SK-N-SH treated with all-trans-retinoic acid at 6 μM for 48 hours (cell line): ENCODE measurements at regions not wholly inside any gene's neighbourhood (a gene's known extent, or its start where the extent isn't known, plus 50 kb on each side); places are given as distances from the start of the nearest gene placed in this dataset.

Experiments
- ATAC-seq: fragments of 200-7000 bp; cut with Tn5 transposase; 3 replicates; pipeline ENCODE4 v1.9.1; 2020; ENCODE audit warnings: mild to moderate bottlenecking, moderate library complexity
- ARNTL ChIP-seq: fragments of 450-650 bp; formaldehyde crosslinking; IDR thresholded peaks from 2 replicates; pipeline ENCODE4 v1.5.0; 2020; ENCODE audit warnings: low read depth, mild to moderate bottlenecking, moderate library complexity, borderline replicate concordance
- BACH2 ChIP-seq: fragments of 250-450 bp; sonication (Bioruptor Pico); IDR thresholded peaks from 2 replicates; pipeline ENCODE4 v1.9.0; 2021; ENCODE audit warnings: mild to moderate bottlenecking, borderline replicate concordance
- CREB5 ChIP-seq: fragments of 250-450 bp; sonication (Bioruptor Pico); IDR thresholded peaks from 2 replicates; pipeline ENCODE4 v1.5.1; 2020; ENCODE audit warnings: low read depth, mild to moderate bottlenecking, moderate library complexity
- CSDC2 ChIP-seq: fragments of 250-450 bp; sonication (Bioruptor Pico); IDR thresholded peaks from 2 replicates; pipeline ENCODE4 v1.5.0; 2020; ENCODE audit warnings: mild to moderate bottlenecking, moderate library complexity
- CSRNP3 ChIP-seq: fragments of 250-450 bp; sonication (Bioruptor Pico); IDR thresholded peaks from 2 replicates; pipeline ENCODE4 v1.5.1; 2021; ENCODE audit warnings: mild to moderate bottlenecking, moderate library complexity
- ESRRG ChIP-seq: fragments of 250-450 bp; sonication (Bioruptor Pico); IDR thresholded peaks from 2 replicates; pipeline ENCODE4 v1.6.1; 2021; ENCODE audit warnings: mild to moderate bottlenecking
- GLIS3 ChIP-seq: fragments of 250-450 bp; sonication (Bioruptor Pico); IDR thresholded peaks from 2 replicates; pipeline ENCODE4 v1.5.0; 2020; ENCODE audit warnings: mild to moderate bottlenecking, moderate library complexity
- OSR1 ChIP-seq: fragments of 250-450 bp; sonication (Bioruptor Pico); IDR thresholded peaks from 2 replicates; pipeline ENCODE4 v1.8.0; 2022; ENCODE audit warnings: moderate library complexity, mild to moderate bottlenecking, inconsistent platforms
- PATZ1 ChIP-seq: fragments of 250-450 bp; sonication (Bioruptor Pico); IDR thresholded peaks from 2 replicates; pipeline ENCODE4 v1.8.0; 2020; ENCODE audit warnings: mild to moderate bottlenecking, moderate library complexity, borderline replicate concordance
- POU6F1 ChIP-seq: fragments of 250-450 bp; sonication (Bioruptor Pico); IDR thresholded peaks from 2 replicates; pipeline ENCODE4 v1.8.0; 2021; ENCODE audit warnings: low read depth, mild to moderate bottlenecking, moderate library complexity, borderline replicate concordance
- PPARA ChIP-seq: fragments of 250-450 bp; sonication (Bioruptor Pico); IDR thresholded peaks from 2 replicates; pipeline ENCODE4 v1.5.0; 2020; ENCODE audit warnings: mild to moderate bottlenecking, borderline replicate concordance
- RARB ChIP-seq: fragments of 250-450 bp; sonication (Bioruptor Pico); IDR thresholded peaks from 2 replicates; pipeline ENCODE4 v1.8.0; 2021; ENCODE audit warnings: mild to moderate bottlenecking, moderate library complexity
- SNAI2 ChIP-seq: fragments of 250-450 bp; sonication (Bioruptor Pico); IDR thresholded peaks from 2 replicates; pipeline ENCODE4 v1.5.0; 2020; ENCODE audit warnings: mild to moderate bottlenecking, moderate library complexity
- TCF4 ChIP-seq: fragments of 250-450 bp; sonication (Bioruptor Pico); IDR thresholded peaks from 2 replicates; pipeline ENCODE4 v1.8.0; 2021; ENCODE audit warnings: mild to moderate bottlenecking, moderate library complexity, borderline replicate concordance
- TSHZ2 ChIP-seq: fragments of 250-450 bp; sonication (Bioruptor Pico); IDR thresholded peaks from 2 replicates; pipeline ENCODE4 v1.5.0; 2020; ENCODE audit warnings: mild to moderate bottlenecking, moderate library complexity
- ZFP30 ChIP-seq: fragments of 450-650 bp; formaldehyde crosslinking; IDR thresholded peaks from 2 replicates; pipeline ENCODE4 v1.5.0; 2022; ENCODE audit warnings: mild to moderate bottlenecking, moderate library complexity
- ZNF565 ChIP-seq: fragments of 450-650 bp; formaldehyde crosslinking; conservative IDR thresholded peaks from 2 replicates; pipeline ENCODE4 v1.5.0; 2020; ENCODE audit warnings: low read depth, mild to moderate bottlenecking, moderate library complexity
- ZNF70 ChIP-seq: fragments of 450-650 bp; formaldehyde crosslinking; IDR thresholded peaks from 2 replicates; pipeline ENCODE4 v1.5.0; 2020; ENCODE audit warnings: mild to moderate bottlenecking, moderate library complexity
- ZNF8 ChIP-seq: fragments of 450-650 bp; formaldehyde crosslinking; IDR thresholded peaks from 2 replicates; pipeline ENCODE4 v1.5.0; 2020; ENCODE audit warnings: mild to moderate bottlenecking, moderate library complexity

GRCh38 chr9:25010027-25010662 lies 464.4 kb upstream of the IZUMO3 start:
- no peak for TF ChIP-seq RARB
- no peak for TF ChIP-seq ARNTL
- TF ChIP-seq PATZ1, result no peak
- no peak for TF ChIP-seq TSHZ2
- no peak for TF ChIP-seq CREB5 (CRISPR knock-in tag)
- TF ChIP-seq CSDC2 (CRISPR knock-in tag), result no peak
- TF ChIP-seq ZNF565 (CRISPR knock-in tag), result no peak
- no peak for TF ChIP-seq SNAI2 (CRISPR knock-in tag)
- no peak for TF ChIP-seq POU6F1
- no peak for TF ChIP-seq TCF4 (CRISPR knock-in tag)
- no peak for TF ChIP-seq ESRRG (CRISPR knock-in tag)
- TF ChIP-seq ZFP30 (CRISPR knock-in tag), result no peak
- TF ChIP-seq ZNF70 (CRISPR knock-in tag), result no peak
- TF ChIP-seq PPARA (CRISPR knock-in tag), result no peak
- TF ChIP-seq GLIS3 (CRISPR knock-in tag), result no peak
- TF ChIP-seq ZNF8 (CRISPR knock-in tag), result no peak
- no peak for ATAC-seq

GRCh38 chr9:25003686-25004085 lies 458.0 kb upstream of the IZUMO3 start:
- no peak for ATAC-seq
- TF ChIP-seq SNAI2 (CRISPR knock-in tag), result no peak
- TF ChIP-seq ZNF70 (CRISPR knock-in tag), result no peak
- TF ChIP-seq TSHZ2, result no peak
- no peak for TF ChIP-seq ARNTL
- TF ChIP-seq RARB, result no peak
- no peak for TF ChIP-seq ZFP30 (CRISPR knock-in tag)
- no peak for TF ChIP-seq CSRNP3 (CRISPR knock-in tag)
- no peak for TF ChIP-seq CSDC2 (CRISPR knock-in tag)
- TF ChIP-seq ZNF565 (CRISPR knock-in tag), result no peak
- no peak for TF ChIP-seq OSR1 (CRISPR knock-in tag)
- no peak for TF ChIP-seq BACH2
- no peak for TF ChIP-seq GLIS3 (CRISPR knock-in tag)
